ENCODE measurements at regions not wholly inside any gene's neighbourhood (a gene's known extent, or its start where the extent isn't known, plus 50 kb on each side); places are given as distances from the start of the nearest gene placed in this dataset.

- no peaks in the 10 kb centered on the region for H4K20me1 ChIP-seq (replicated peaks; ENCODE audit: control insufficient read depth, insufficient read depth, low read length)
- CTCF ChIA-PET (ENCODE audit: low intra/inter-chr PET ratio), result no interaction called here
- no TSS peak for BruUV-seq (replicated peaks)
These were observed 104.9 kb upstream of the CEP162 start for GRCh38 chr6:84332139-84333034.

More at GRCh38 chr6:84332139-84333034, 104.9 kb upstream of the CEP162 start:
- POLR2A ChIA-PET, result no interaction called here
- Histone ChIP-seq H3K4me3 (no peak overlapping the region), H3K27me3 (ENCODE audit: control insufficient read depth in 2 of 2, insufficient read depth in 2 of 2, low read length in 2 of 2) (no peaks in the 10 kb centered on the region), H3K9me3 (replicated peaks; ENCODE audit: control insufficient read depth, insufficient read depth, low read depth, low read length) (no peaks in the 10 kb centered on the region), H3K4me2 (ENCODE audit: insufficient read depth, low read length) (no peak overlapping the region), H3K36me3 (ENCODE audit: control insufficient read depth, insufficient read depth, low read length) (no peaks in the 10 kb centered on the region), H3K79me2 (ENCODE audit: control insufficient read depth, insufficient read depth, low read length) (no peaks in the 10 kb centered on the region), H3K4me1 (replicated peaks in 1 of 2; ENCODE audit: control insufficient read depth in 2 of 2, insufficient read depth in 2 of 2, low read length in 2 of 2) (no peaks in the 10 kb centered on the region), H3K27ac (ENCODE audit: extremely low read depth, low read depth, low read length) (no peak overlapping the region), H2AFZ (ENCODE audit: low read depth, low read length) (no peak overlapping the region), H3K9ac (ENCODE audit: insufficient read depth in 1 of 2, low read depth in 2 of 2, low read length in 2 of 2) (no peak overlapping the region), H3K9me1 (ENCODE audit: control insufficient read depth, insufficient read depth, low read length) (no peaks in the 10 kb centered on the region)
- ATAC-seq (no peak), FAIRE-seq (peak; percentile 32), DNase-seq (ENCODE audit: extremely low read depth in 1 of 4, low spot score in 3 of 4) (no peak)
- intact Hi-C loops (cut with micrococcal nuclease) (no loop called here), in situ Hi-C loops (cut with MboI) (no loop called here)
- WGBS (ENCODE audit: insufficient coverage, low coverage, missing lambda C conversion rate), result 5% methylated on average over 3 of the region's 3 CpGs
- TF ChIP-seq C11orf30 (IDR thresholded peaks at IDR 0.05; ENCODE audit: low read depth) (0 out of 2 replicates have a peak, but pooled peaks have one; percentile 38), CEBPB (tag; IDR thresholded peaks at IDR 0.05) (peak; percentile 73), ZNF766 (CRISPR knock-in tag; conservative IDR thresholded peaks at IDR 0.05) (no peak), ZNF174 (CRISPR knock-in tag; IDR thresholded peaks at IDR 0.05) (no peak), ZNF316 (IDR thresholded peaks at IDR 0.05) (peak; percentile 56)
- TF ChIP-seq, protein P1, sequence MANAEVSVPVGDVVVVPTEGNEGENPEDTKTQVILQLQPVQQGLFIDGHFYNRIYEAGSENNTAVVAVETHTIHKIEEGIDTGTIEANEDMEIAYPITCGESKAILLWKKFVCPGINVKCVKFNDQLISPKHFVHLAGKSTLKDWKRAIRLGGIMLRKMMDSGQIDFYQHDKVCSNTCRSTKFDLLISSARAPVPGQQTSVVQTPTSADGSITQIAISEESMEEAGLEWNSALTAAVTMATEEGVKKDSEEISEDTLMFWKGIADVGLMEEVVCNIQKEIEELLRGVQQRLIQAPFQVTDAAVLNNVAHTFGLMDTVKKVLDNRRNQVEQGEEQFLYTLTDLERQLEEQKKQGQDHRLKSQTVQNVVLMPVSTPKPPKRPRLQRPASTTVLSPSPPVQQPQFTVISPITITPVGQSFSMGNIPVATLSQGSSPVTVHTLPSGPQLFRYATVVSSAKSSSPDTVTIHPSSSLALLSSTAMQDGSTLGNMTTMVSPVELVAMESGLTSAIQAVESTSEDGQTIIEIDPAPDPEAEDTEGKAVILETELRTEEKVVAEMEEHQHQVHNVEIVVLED (CRISPR knock-in tag; IDR thresholded peaks at IDR 0.05), result no peak

Data from K562 (cell line).